ENCODE measurements at regions not wholly inside any gene's neighbourhood (a gene's known extent, or its start where the extent isn't known, plus 50 kb on each side); places are given as distances from the start of the nearest gene placed in this dataset.

DNA sequence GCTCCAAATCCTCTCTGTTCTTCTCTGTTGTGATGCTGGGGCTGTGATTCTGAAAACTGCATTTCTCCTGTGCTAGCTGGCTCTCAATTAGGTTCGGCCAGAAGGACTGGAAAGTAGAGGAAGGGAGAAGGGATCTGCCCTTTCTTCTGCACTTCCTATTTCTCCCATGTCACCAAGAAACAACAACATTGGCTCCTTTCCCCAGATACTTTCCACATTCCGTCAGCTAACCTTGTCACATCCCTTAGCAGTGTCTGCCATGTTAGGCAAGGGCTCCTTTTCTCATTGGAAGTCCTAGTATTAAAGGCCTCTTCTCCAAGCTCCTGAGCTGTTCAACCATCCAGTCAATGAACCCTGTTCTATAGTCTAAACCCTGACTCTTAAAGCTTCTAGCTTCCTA, 171.1 kb downstream of the ZNF621 start:
- TF ChIP-seq FOXP2 (optimal IDR thresholded peaks at IDR 0.05; ENCODE audit: borderline replicate concordance, extremely low read depth, extremely low read length, insufficient read depth) (no peak), POLR2AphosphoS5 (IDR thresholded peaks at IDR 0.05; ENCODE audit: low read depth, low read length) (no peak), SIN3A (IDR thresholded peaks at IDR 0.05; ENCODE audit: borderline replicate concordance, insufficient read depth, low read length) (no peak), TAF1 (IDR thresholded peaks at IDR 0.05; ENCODE audit: borderline replicate concordance, insufficient read depth, low read length) (no peak)
- TF ChIP-seq, protein P1, sequence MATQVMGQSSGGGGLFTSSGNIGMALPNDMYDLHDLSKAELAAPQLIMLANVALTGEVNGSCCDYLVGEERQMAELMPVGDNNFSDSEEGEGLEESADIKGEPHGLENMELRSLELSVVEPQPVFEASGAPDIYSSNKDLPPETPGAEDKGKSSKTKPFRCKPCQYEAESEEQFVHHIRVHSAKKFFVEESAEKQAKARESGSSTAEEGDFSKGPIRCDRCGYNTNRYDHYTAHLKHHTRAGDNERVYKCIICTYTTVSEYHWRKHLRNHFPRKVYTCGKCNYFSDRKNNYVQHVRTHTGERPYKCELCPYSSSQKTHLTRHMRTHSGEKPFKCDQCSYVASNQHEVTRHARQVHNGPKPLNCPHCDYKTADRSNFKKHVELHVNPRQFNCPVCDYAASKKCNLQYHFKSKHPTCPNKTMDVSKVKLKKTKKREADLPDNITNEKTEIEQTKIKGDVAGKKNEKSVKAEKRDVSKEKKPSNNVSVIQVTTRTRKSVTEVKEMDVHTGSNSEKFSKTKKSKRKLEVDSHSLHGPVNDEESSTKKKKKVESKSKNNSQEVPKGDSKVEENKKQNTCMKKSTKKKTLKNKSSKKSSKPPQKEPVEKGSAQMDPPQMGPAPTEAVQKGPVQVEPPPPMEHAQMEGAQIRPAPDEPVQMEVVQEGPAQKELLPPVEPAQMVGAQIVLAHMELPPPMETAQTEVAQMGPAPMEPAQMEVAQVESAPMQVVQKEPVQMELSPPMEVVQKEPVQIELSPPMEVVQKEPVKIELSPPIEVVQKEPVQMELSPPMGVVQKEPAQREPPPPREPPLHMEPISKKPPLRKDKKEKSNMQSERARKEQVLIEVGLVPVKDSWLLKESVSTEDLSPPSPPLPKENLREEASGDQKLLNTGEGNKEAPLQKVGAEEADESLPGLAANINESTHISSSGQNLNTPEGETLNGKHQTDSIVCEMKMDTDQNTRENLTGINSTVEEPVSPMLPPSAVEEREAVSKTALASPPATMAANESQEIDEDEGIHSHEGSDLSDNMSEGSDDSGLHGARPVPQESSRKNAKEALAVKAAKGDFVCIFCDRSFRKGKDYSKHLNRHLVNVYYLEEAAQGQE (IDR thresholded peaks at IDR 0.05; ENCODE audit: insufficient read depth in 1 of 2, low read depth in 2 of 2, low read length in 2 of 2), result no peak

DNA sequence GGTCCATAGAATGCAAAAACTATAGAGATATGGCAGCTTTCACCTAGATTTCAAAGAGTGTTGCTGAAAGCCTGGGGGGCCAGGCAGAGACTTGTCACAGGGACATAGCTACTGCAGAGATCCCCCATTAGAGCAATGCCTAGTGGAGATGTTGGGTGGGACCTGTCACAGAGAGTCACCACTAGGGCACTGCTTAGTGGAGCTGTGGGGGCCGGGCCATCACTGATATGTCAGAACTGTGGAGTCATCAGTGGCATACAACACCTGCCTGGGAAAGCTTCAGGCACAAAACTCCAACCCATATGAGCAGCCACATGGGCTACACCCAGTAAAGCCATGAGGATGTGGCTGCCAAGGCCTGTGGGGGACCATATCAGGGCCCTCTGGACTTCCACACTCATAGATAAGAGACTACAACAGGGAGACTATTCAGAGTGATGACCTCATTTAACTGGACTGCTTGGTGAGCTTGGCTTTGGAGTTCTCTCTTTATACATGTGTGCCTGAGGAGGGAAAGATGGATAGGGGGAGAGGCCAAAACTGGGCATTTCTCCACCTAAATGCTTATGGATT, 176.3 kb downstream of the ZNF621 start:
- no peak for TF ChIP-seq TAF1 (IDR thresholded peaks at IDR 0.05; ENCODE audit: borderline replicate concordance, insufficient read depth, low read length)

DNA sequence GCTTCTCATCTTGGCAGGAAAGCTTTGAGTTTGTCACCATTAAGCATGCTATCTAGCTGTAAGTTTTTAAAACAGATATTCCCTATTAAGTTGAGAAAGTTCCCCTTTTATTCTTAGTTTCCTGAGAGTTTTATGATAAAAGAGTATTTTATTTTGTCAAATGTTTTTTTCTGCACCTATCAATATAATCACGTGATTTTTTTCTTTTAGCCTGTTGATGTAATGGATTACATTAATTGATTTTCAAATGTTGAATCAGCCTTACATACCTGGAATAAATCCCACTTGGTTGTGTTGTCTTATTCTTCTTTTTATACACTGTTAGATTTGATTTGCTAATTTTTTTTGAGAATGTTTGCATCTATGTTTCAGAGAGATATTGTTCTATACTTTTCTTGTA, 179.5 kb downstream of the ZNF621 start:
- TF ChIP-seq, protein P1 (IDR thresholded peaks at IDR 0.05; ENCODE audit: insufficient read depth in 1 of 2, low read depth in 2 of 2, low read length in 2 of 2), result no peak
- TF ChIP-seq TAF1 (IDR thresholded peaks at IDR 0.05; ENCODE audit: borderline replicate concordance, insufficient read depth, low read length) (no peak), SIN3A (IDR thresholded peaks at IDR 0.05; ENCODE audit: borderline replicate concordance, insufficient read depth, low read length) (no peak), FOXP2 (optimal IDR thresholded peaks at IDR 0.05; ENCODE audit: borderline replicate concordance, extremely low read depth, extremely low read length, insufficient read depth) (no peak), POLR2AphosphoS5 (IDR thresholded peaks at IDR 0.05; ENCODE audit: low read depth, low read length) (no peak)

DNA sequence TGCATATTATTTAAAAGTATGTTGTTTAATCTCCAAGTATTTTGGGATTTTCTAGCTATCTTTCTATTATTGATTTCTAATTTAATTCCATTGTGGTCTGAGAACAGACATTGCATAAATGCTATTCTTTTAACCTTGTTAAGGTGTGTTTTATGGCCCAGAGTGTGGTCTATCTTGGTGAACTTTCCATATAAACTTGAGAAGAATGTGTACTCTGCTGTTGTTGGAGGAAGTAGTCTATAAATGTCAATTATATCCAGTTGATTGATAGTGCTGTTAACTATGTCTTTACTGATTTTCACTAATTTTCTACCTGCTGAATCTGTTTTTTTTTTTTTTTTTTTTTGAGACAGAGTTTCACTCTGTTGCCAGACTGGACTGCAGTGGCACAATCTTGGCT, 180.9 kb downstream of the ZNF621 start:
- no peak for TF ChIP-seq FOXP2 (optimal IDR thresholded peaks at IDR 0.05; ENCODE audit: borderline replicate concordance, extremely low read depth, extremely low read length, insufficient read depth)
- no peak for TF ChIP-seq POLR2AphosphoS5 (IDR thresholded peaks at IDR 0.05; ENCODE audit: low read depth, low read length)
- TF ChIP-seq SIN3A (IDR thresholded peaks at IDR 0.05; ENCODE audit: borderline replicate concordance, insufficient read depth, low read length), result no peak

DNA sequence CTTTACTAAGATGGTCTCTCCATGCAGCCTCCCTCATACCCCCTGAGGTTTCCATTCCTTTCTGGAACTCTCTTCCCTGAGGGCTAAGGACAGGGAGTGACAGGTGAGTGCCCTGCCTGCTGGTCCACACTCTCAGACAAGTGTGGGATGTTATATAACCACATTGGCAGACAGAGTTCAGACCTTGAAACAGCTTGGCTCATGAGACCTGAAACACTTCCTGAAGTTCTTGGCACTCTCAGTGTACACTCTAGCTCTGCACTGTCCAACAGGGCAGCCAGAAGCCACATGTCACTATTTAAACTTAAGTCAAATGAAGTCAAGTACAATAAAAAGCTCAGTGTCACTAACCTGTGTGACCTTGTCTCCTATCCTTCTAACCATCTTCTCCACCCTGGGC, 188.5 kb downstream of the ZNF621 start:
- TF ChIP-seq POLR2AphosphoS5 (IDR thresholded peaks at IDR 0.05; ENCODE audit: low read depth, low read length), result no peak
- TF ChIP-seq SIN3A (IDR thresholded peaks at IDR 0.05; ENCODE audit: borderline replicate concordance, insufficient read depth, low read length), result no peak
- no peak for TF ChIP-seq FOXP2 (optimal IDR thresholded peaks at IDR 0.05; ENCODE audit: borderline replicate concordance, extremely low read depth, extremely low read length, insufficient read depth)
- TF ChIP-seq, protein P1 (IDR thresholded peaks at IDR 0.05; ENCODE audit: insufficient read depth in 1 of 2, low read depth in 2 of 2, low read length in 2 of 2), result no peak
- TF ChIP-seq TAF1 (IDR thresholded peaks at IDR 0.05; ENCODE audit: borderline replicate concordance, insufficient read depth, low read length), result no peak

DNA sequence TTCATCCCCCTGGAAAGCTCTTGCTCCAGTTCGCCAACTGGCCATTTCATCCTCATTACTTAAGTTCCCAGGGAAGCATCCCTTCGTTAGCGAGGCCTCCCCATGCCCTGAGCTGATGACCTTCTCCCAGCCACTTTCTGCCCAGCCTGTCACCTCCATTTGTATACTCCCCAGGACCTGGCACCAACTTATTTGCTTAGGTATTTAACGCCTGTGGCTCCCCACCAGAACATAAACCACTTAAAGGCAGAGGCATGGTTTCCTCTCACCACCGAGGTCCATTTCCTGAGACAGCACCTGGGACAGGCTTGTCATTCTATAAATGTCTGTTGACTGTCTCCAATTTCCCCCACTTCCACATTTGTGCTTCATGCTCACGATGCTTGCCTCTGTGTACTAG, 189.0 kb downstream of the ZNF621 start:
- TF ChIP-seq TAF1 (IDR thresholded peaks at IDR 0.05; ENCODE audit: borderline replicate concordance, insufficient read depth, low read length) (no peak), POLR2AphosphoS5 (IDR thresholded peaks at IDR 0.05; ENCODE audit: low read depth, low read length) (no peak), FOXP2 (optimal IDR thresholded peaks at IDR 0.05; ENCODE audit: borderline replicate concordance, extremely low read depth, extremely low read length, insufficient read depth) (no peak), SIN3A (IDR thresholded peaks at IDR 0.05; ENCODE audit: borderline replicate concordance, insufficient read depth, low read length) (no peak)
- TF ChIP-seq, protein P1 (IDR thresholded peaks at IDR 0.05; ENCODE audit: insufficient read depth in 1 of 2, low read depth in 2 of 2, low read length in 2 of 2), result no peak

Data from PFSK-1 (cell line).